ENCODE measurements at regions not wholly inside any gene's neighbourhood (a gene's known extent, or its start where the extent isn't known, plus 50 kb on each side); places are given as distances from the start of the nearest gene placed in this dataset. TPM values are rescaled to one million over a fixed set of nuclear protein-coding genes. Genes with fewer than 3 reads are reported as not detected.

DNA sequence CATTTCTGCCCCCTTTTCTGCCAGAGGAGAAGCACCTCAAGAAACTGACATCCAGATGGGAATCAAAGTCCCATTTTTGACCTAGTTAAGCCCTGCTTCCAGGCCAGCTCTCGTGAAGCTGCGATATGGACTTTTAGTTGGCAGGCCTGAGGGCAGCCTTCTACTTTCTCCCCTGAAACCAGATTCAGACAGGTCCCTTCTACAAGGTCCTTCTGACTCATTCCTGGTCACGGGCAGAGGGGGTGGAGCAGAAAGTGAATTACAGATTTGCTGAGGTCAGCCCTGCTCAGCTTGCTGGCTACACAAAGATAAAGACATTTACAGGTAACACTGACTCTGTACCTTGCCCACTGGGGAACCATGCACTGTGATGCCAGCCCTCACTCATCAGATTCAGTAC, 52.8 kb upstream of the TUT7 start:
- 37% methylated on average over 3 of the region's 3 CpGs for WGBS (ENCODE audit: low lambda C conversion rate, missing lambda C conversion rate)
- Histone ChIP-seq H3K27ac (peak overlapping the region; percentile 91), H3K9me2 (replicated peaks; ENCODE audit: insufficient read depth) (no peaks in the 10 kb centered on the region), H3K4me2 (peak overlapping the region; percentile 49), H3K79me2 (no peaks in the 10 kb centered on the region), H4K20me1 (ENCODE audit: insufficient read depth, poor library complexity, severe bottlenecking) (no peaks in the 10 kb centered on the region), H3K36me3 (replicated peaks; ENCODE audit: insufficient read depth, low read depth) (no peaks in the 10 kb centered on the region), H2AFZ (no peak overlapping the region), H3K4me1 (ENCODE audit: insufficient read depth) (peaks cover 31% of the 10 kb centered on the region), H3K4me3 (no peak overlapping the region), H3K27me3 (no peaks in the 10 kb centered on the region), H3K9me3 (ENCODE audit: low read depth) (no peaks in the 10 kb centered on the region)
- TF ChIP-seq EZH2 (IDR thresholded peaks at IDR 0.05; ENCODE audit: borderline replicate concordance), result no peak
- TF ChIP-seq, protein P1, sequence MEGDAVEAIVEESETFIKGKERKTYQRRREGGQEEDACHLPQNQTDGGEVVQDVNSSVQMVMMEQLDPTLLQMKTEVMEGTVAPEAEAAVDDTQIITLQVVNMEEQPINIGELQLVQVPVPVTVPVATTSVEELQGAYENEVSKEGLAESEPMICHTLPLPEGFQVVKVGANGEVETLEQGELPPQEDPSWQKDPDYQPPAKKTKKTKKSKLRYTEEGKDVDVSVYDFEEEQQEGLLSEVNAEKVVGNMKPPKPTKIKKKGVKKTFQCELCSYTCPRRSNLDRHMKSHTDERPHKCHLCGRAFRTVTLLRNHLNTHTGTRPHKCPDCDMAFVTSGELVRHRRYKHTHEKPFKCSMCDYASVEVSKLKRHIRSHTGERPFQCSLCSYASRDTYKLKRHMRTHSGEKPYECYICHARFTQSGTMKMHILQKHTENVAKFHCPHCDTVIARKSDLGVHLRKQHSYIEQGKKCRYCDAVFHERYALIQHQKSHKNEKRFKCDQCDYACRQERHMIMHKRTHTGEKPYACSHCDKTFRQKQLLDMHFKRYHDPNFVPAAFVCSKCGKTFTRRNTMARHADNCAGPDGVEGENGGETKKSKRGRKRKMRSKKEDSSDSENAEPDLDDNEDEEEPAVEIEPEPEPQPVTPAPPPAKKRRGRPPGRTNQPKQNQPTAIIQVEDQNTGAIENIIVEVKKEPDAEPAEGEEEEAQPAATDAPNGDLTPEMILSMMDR (IDR thresholded peaks at IDR 0.05; ENCODE audit: poor library complexity), result no peak
- no peak for TF ChIP-seq EZH2phosphoT487 (IDR thresholded peaks at IDR 0.05; ENCODE audit: low read depth, severe bottlenecking, unreplicated experiment)
- DNase-seq (ENCODE audit: low spot score), result peak; percentile 87

DNA sequence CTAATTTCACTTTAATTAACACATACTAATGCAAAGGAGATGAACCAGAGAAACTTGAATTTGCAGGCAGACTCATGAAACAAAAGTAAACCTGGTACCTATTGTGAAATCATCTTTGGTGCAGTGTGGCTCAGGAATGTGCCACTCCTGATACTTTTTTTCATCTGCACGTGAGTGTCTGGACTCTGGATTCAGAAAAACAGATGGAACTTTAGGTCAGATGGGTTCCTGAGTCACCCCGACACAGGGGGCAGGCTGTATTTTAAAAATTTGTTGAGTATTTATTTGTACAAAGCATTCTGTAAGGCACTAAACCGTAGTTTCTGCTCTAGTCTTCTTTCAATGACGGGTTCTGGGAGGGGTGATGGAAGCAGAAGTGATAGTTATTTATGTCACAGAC, 52.2 kb upstream of the TUT7 start:
- H3K4me3 ChIP-seq, result no peak overlapping the region
- H3K79me2 ChIP-seq, result no peaks in the 10 kb centered on the region
- H3K36me3 ChIP-seq (replicated peaks; ENCODE audit: insufficient read depth, low read depth), result no peaks in the 10 kb centered on the region
- H2AFZ ChIP-seq, result no peak overlapping the region
- no peaks in the 10 kb centered on the region for H3K27me3 ChIP-seq
- TF ChIP-seq EZH2phosphoT487 (IDR thresholded peaks at IDR 0.05; ENCODE audit: low read depth, severe bottlenecking, unreplicated experiment) (no peak), EZH2 (IDR thresholded peaks at IDR 0.05; ENCODE audit: borderline replicate concordance) (no peak)
- TF ChIP-seq, protein P1 (IDR thresholded peaks at IDR 0.05; ENCODE audit: poor library complexity), result no peak
- peak overlapping the region; percentile 91 for H3K27ac ChIP-seq
- peaks cover 31% of the 10 kb centered on the region for H3K4me1 ChIP-seq (ENCODE audit: insufficient read depth)
- H3K9me3 ChIP-seq (ENCODE audit: low read depth), result no peaks in the 10 kb centered on the region
- DNase-seq (ENCODE audit: low spot score), result peak; percentile 67
- 42% methylated on average over 4 of the region's 4 CpGs for WGBS (ENCODE audit: low lambda C conversion rate, missing lambda C conversion rate)
- no peaks in the 10 kb centered on the region for H4K20me1 ChIP-seq (ENCODE audit: insufficient read depth, poor library complexity, severe bottlenecking)
- no peaks in the 10 kb centered on the region for H3K9me2 ChIP-seq (replicated peaks; ENCODE audit: insufficient read depth)
- H3K4me2 ChIP-seq, result peak overlapping the region; percentile 49

DNA sequence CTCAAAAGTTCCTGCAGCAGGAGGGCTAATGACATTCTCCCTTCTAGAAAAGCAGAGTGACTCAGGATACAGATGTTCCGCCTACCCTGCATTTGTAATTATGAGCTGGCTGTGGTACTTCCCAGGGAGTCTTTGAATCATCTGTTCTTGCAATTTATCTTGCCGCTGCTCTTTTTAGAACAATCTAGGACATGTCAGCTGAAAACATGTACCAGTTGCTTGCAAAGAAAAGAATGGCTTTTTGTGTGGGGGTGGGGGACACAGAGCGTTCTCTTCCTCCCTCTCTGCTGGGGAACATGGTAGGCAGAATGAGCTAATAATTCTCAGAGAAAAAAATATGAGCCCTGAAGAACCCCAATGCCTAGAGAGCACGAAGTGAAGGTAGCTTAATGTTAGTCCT, 51.7 kb upstream of the TUT7 start:
- Histone ChIP-seq H3K9me2 (replicated peaks; ENCODE audit: insufficient read depth) (no peaks in the 10 kb centered on the region), H3K4me3 (no peak overlapping the region), H3K36me3 (replicated peaks; ENCODE audit: insufficient read depth, low read depth) (no peaks in the 10 kb centered on the region), H3K79me2 (no peaks in the 10 kb centered on the region), H4K20me1 (ENCODE audit: insufficient read depth, poor library complexity, severe bottlenecking) (no peaks in the 10 kb centered on the region), H3K4me2 (peak overlapping the region; percentile 49), H3K4me1 (ENCODE audit: insufficient read depth) (peaks cover 31% of the 10 kb centered on the region), H2AFZ (no peak overlapping the region), H3K27me3 (no peaks in the 10 kb centered on the region), H3K27ac (peak overlapping the region; percentile 91), H3K9me3 (ENCODE audit: low read depth) (no peaks in the 10 kb centered on the region)
- TF ChIP-seq EZH2 (IDR thresholded peaks at IDR 0.05; ENCODE audit: borderline replicate concordance), result no peak
- TF ChIP-seq EZH2phosphoT487 (IDR thresholded peaks at IDR 0.05; ENCODE audit: low read depth, severe bottlenecking, unreplicated experiment), result no peak
- TF ChIP-seq, protein P1 (IDR thresholded peaks at IDR 0.05; ENCODE audit: poor library complexity), result no peak
- peak; percentile 71 for DNase-seq (ENCODE audit: low spot score)
- 26% methylated on average over 4 of the region's 4 CpGs for WGBS (ENCODE audit: low lambda C conversion rate, missing lambda C conversion rate)

DNA sequence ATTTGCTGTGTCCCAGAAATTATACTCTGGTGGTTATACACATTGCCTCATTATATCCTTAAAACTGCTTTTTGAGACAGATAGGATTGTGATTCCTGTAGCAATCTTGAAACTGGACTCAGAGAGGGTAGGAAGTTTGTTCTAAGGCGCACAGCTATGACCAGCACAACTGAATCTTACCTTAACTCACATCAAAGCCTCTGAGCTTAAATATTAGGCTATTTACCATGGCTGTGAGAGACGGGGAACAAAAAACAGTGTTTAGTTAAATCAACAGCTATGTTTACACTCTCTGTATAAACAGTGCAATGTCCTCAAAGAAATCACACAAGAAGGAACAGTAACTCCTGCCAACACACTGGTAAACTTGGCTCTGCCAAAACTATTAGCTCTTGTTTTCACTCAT, 50.9 kb upstream of the TUT7 start:
- no peak for DNase-seq (ENCODE audit: low spot score)
- no peak overlapping the region for H3K4me3 ChIP-seq
- peak overlapping the region; percentile 49 for H3K4me2 ChIP-seq
- TF ChIP-seq EZH2phosphoT487 (IDR thresholded peaks at IDR 0.05; ENCODE audit: low read depth, severe bottlenecking, unreplicated experiment), result no peak
- no peak for TF ChIP-seq EZH2 (IDR thresholded peaks at IDR 0.05; ENCODE audit: borderline replicate concordance)
- H3K9me2 ChIP-seq (replicated peaks; ENCODE audit: insufficient read depth), result no peaks in the 10 kb centered on the region
- H3K9me3 ChIP-seq (ENCODE audit: low read depth), result no peaks in the 10 kb centered on the region
- no peaks in the 10 kb centered on the region for H3K79me2 ChIP-seq
- peaks cover 31% of the 10 kb centered on the region for H3K4me1 ChIP-seq (ENCODE audit: insufficient read depth)
- H3K27me3 ChIP-seq, result no peaks in the 10 kb centered on the region
- H3K36me3 ChIP-seq (replicated peaks; ENCODE audit: insufficient read depth, low read depth), result no peaks in the 10 kb centered on the region
- H4K20me1 ChIP-seq (ENCODE audit: insufficient read depth, poor library complexity, severe bottlenecking), result no peaks in the 10 kb centered on the region
- H2AFZ ChIP-seq, result no peak overlapping the region
- peak overlapping the region; percentile 91 for H3K27ac ChIP-seq
- WGBS (ENCODE audit: low lambda C conversion rate, missing lambda C conversion rate), result 51% methylated on average over 2 of the region's 2 CpGs

Small RNAs in the stretch of these regions (small RNA-seq; reads per million reads assigned to genes)
- gene AL158828.1 (not detected), gene RNU2-36P (0.56 reads per million, percentile 45 among the genes with 10 or more reads in this experiment)

Measured in hepatocyte (in vitro differentiated cells).